ENCODE measurements at regions not wholly inside any gene's neighbourhood (a gene's known extent, or its start where the extent isn't known, plus 50 kb on each side); places are given as distances from the start of the nearest gene placed in this dataset.

DNA sequence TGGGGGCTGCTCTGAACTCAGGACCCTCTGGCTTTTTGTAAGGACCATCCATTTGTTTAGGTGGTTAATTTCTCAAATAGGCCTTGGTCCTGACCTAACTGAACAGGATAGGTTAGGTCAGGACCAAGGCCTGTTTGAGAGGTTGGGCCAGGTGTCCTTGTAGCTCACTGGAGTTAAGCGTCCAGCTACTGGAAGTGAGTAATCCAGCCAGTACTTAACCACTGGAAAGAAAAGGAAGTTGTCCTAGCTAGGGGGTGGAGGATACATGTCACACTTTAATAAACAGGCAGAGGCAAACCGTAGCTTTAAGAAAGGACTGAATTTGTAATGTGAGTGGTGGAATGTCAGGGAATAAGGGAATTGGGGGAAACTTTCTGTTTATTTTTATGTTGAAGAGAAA lies 96.0 kb downstream of the GPR85 start (continued):
- no peak for TF ChIP-seq REST (IDR thresholded peaks at IDR 0.05; ENCODE audit: low read depth, low read length)
- TF ChIP-seq ELF1 (IDR thresholded peaks at IDR 0.05) = no peak
- TF ChIP-seq IRF3 (IDR thresholded peaks at IDR 0.05; ENCODE audit: low read depth, low read length) = no peak
- no peak for TF ChIP-seq GABPA (IDR thresholded peaks at IDR 0.05; ENCODE audit: low read depth)
- no peak for TF ChIP-seq FOXM1 (IDR thresholded peaks at IDR 0.05; ENCODE audit: low read depth)
- TF ChIP-seq NRF1 (IDR thresholded peaks at IDR 0.05; ENCODE audit: low read depth, low read length) = no peak
- TF ChIP-seq CHD2 (IDR thresholded peaks at IDR 0.05; ENCODE audit: low read length, partially characterized antibody) = no peak
- no peak for TF ChIP-seq TEAD4 (IDR thresholded peaks at IDR 0.05; ENCODE audit: borderline replicate concordance, insufficient read depth)

GRCh38 chr7:112989531-112989930 lies 97.1 kb downstream of the GPR85 start:
- ChIA-PET CTCF (interaction anchor here (0.9 kb wide), 1 partner anchor 10 kb away, joined by 3 read pairs; no protein-coding TSS in a partner anchor), POLR2A (no interaction called here)
- H3K4me1 ChIP-seq (ENCODE audit: control insufficient read depth in 1 of 2, insufficient read depth in 2 of 2, low read depth in 1 of 2, low read length in 1 of 2) = peaks cover 0 to 20% of the 10 kb centered on the region in 2 experiments; a peak in 2 of 4 replicates
- DNase-seq = no peak
- no peak overlapping the region for H3K9ac ChIP-seq
- H3K9me2 ChIP-seq = no peaks in the 10 kb centered on the region
- no peak overlapping the region for H3K4me3 ChIP-seq (ENCODE audit: low read depth in 2 of 2, low read length in 1 of 2)
- no peaks in the 10 kb centered on the region for H3K27me3 ChIP-seq (ENCODE audit: insufficient read depth)
- no peak overlapping the region for H2AFZ ChIP-seq (ENCODE audit: low read depth)
- H4K20me1 ChIP-seq (ENCODE audit: insufficient read depth) = no peaks in the 10 kb centered on the region
- no peaks in the 10 kb centered on the region for H3K9me3 ChIP-seq
- peaks cover 19% of the 10 kb centered on the region for H3K79me2 ChIP-seq (ENCODE audit: insufficient read depth)
- peak; percentile 31; the same call in 1 of the 2 replicates for TF ChIP-seq JUND (IDR thresholded peaks at IDR 0.05)
- TF ChIP-seq FOSL2 (IDR thresholded peaks at IDR 0.05; ENCODE audit: borderline replicate concordance, low read depth) = peak; percentile 43; the same call in 1 of the 2 replicates
- no peak for TF ChIP-seq NRF1 (IDR thresholded peaks at IDR 0.05; ENCODE audit: low read depth, low read length)
- H3K36me3 ChIP-seq (replicated peaks in 1 of 2; ENCODE audit: control insufficient read depth in 1 of 2, insufficient read depth in 2 of 2, low read length in 1 of 2) = no peaks in the 10 kb centered on the region
- H3F3A ChIP-seq (replicated peaks; ENCODE audit: insufficient read depth) = peaks cover 37% of the 10 kb centered on the region
- H3K27ac ChIP-seq (ENCODE audit: low read depth in 2 of 2, low read length in 1 of 2) = no peak overlapping the region
- H3K4me2 ChIP-seq = no peak overlapping the region

GRCh38 chr7:112987171-112987570 lies 99.5 kb downstream of the GPR85 start:
- Histone ChIP-seq H3F3A (replicated peaks; ENCODE audit: insufficient read depth) (peaks cover 30% of the 10 kb centered on the region), H3K79me2 (ENCODE audit: insufficient read depth) (peaks cover 6% of the 10 kb centered on the region; the same call in 1 of the 2 replicates), H3K27me3 (ENCODE audit: insufficient read depth) (no peaks in the 10 kb centered on the region), H3K9me3 (no peaks in the 10 kb centered on the region), H3K36me3 (replicated peaks in 1 of 2; ENCODE audit: control insufficient read depth in 1 of 2, insufficient read depth in 2 of 2, low read length in 1 of 2) (no peaks in the 10 kb centered on the region), H4K20me1 (ENCODE audit: insufficient read depth) (no peaks in the 10 kb centered on the region), H3K9ac (no peak overlapping the region; the same call in 1 of the 2 replicates), H3K4me2 (no peak overlapping the region), H3K4me3 (ENCODE audit: low read depth in 2 of 2, low read length in 1 of 2) (no peak overlapping the region), H3K4me1 (ENCODE audit: control insufficient read depth in 1 of 2, insufficient read depth in 2 of 2, low read depth in 1 of 2, low read length in 1 of 2) (peaks cover 0 to 19% of the 10 kb centered on the region in 2 experiments; a peak in 2 of 4 replicates), H3K27ac (ENCODE audit: low read depth in 2 of 2, low read length in 1 of 2) (peak overlapping the region in 1 of 2 experiments; percentile 79; a peak in 2 of 4 replicates), H2AFZ (ENCODE audit: low read depth) (no peak overlapping the region; the same call in 1 of the 2 replicates), H3K9me2 (no peaks in the 10 kb centered on the region)
- TF ChIP-seq TAF1 (IDR thresholded peaks at IDR 0.05; ENCODE audit: borderline replicate concordance, low read depth, low read length) = no peak
- TF ChIP-seq JUND (IDR thresholded peaks at IDR 0.05) = no peak
- TF ChIP-seq RXRA (IDR thresholded peaks at IDR 0.05; ENCODE audit: borderline replicate concordance, low read depth) = no peak
- TF ChIP-seq ELF1 (IDR thresholded peaks at IDR 0.05) = no peak
- TF ChIP-seq IRF3 (IDR thresholded peaks at IDR 0.05; ENCODE audit: low read depth, low read length) = no peak
- TF ChIP-seq GABPA (IDR thresholded peaks at IDR 0.05; ENCODE audit: low read depth) = no peak
- TF ChIP-seq GATA2 (CRISPR knock-in tag; IDR thresholded peaks at IDR 0.05) = no peak
- TF ChIP-seq EZH2phosphoT487 (IDR thresholded peaks at IDR 0.05; ENCODE audit: borderline replicate concordance, low read depth) = no peak
- no peak for TF ChIP-seq MAX (IDR thresholded peaks at IDR 0.05; ENCODE audit: low read depth)
- TF ChIP-seq RFX5 (IDR thresholded peaks at IDR 0.05; ENCODE audit: low read length) = no peak
- no peak for TF ChIP-seq TCF12 (IDR thresholded peaks at IDR 0.05)
- no peak for TF ChIP-seq CHD2 (IDR thresholded peaks at IDR 0.05; ENCODE audit: low read length, partially characterized antibody)
- POLR2A ChIA-PET = no interaction called here
- CTCF ChIA-PET = no interaction called here
- WGBS (ENCODE audit: low lambda C conversion rate) = 90% methylated on average over 1 of the region's 1 CpG
- no peak for DNase-seq

Measured in SK-N-SH (cell line).